NAMALWA (cell line): ENCODE measurements at regions not wholly inside any gene's neighbourhood (a gene's known extent, or its start where the extent isn't known, plus 50 kb on each side); places are given as distances from the start of the nearest gene placed in this dataset.
"Not testable (repeated sequence)": the region's sequence is repeated elsewhere in the genome, so short reads cannot be mapped to it uniquely, and the experiment has no call there.

Source experiments
- DNase-seq: peaks from one replicate; pipeline ENCODE4 v3.0.0-alpha.2; 2015; ENCODE audit warnings: low spot score

GRCh38 chr16:11414815-11415775 is 69.8 kb downstream of the RMI2 start:
- DNase-seq, result no peak

- DNase-seq, result no peak
Observed at GRCh38 chr16:11416228-11417001, 71.2 kb downstream of the RMI2 start.

GRCh38 chr16:11417487-11417886 is 72.2 kb downstream of the RMI2 start:
- no peak for DNase-seq

- no peak for DNase-seq
Observed at GRCh38 chr16:11418506-11418905, 73.2 kb downstream of the RMI2 start.

GRCh38 chr16:11420067-11420466 is 74.8 kb downstream of the RMI2 start:
- DNase-seq, result not testable (repeated sequence)

GRCh38 chr16:11420895-11421294 is 75.6 kb downstream of the RMI2 start:
- no peak for DNase-seq

GRCh38 chr16:11422381-11423314 is 77.4 kb downstream of the RMI2 start:
- no peak for DNase-seq

- no peak for DNase-seq
Observed at GRCh38 chr16:11423315-11424117, 78.3 kb downstream of the RMI2 start.

- DNase-seq, result no peak
Observed at GRCh38 chr16:11424118-11424460, 78.8 kb downstream of the RMI2 start.

- DNase-seq, result no peak
Observed at GRCh38 chr16:11425140-11425539, 79.9 kb downstream of the RMI2 start.

GRCh38 chr16:11428623-11428953 is 83.3 kb downstream of the RMI2 start:
- DNase-seq, result no peak

GRCh38 chr16:11429123-11429522 is 83.9 kb downstream of the RMI2 start:
- DNase-seq, result no peak

- no peak for DNase-seq
Observed at GRCh38 chr16:11429823-11430222, 84.6 kb downstream of the RMI2 start.

GRCh38 chr16:11430601-11431317 is 85.5 kb downstream of the RMI2 start:
- no peak for DNase-seq

- DNase-seq, result no peak
Observed at GRCh38 chr16:11431915-11432465, 86.7 kb downstream of the RMI2 start.

- no peak for DNase-seq
Observed at GRCh38 chr16:11432856-11433395, 87.7 kb downstream of the RMI2 start.

- DNase-seq, result no peak
Observed at GRCh38 chr16:11435576-11435975, 90.3 kb downstream of the RMI2 start.

GRCh38 chr16:11437069-11437468 is 91.8 kb downstream of the RMI2 start:
- DNase-seq, result no peak

- peak; percentile 22 for DNase-seq
Observed at GRCh38 chr16:11439790-11440656, 94.8 kb downstream of the RMI2 start.
